Gastroesophageal sphincter (tissue), 3 donors: ENCODE measurements at regions not wholly inside any gene's neighbourhood (a gene's known extent, or its start where the extent isn't known, plus 50 kb on each side); places are given as distances from the start of the nearest gene placed in this dataset.

Experiments
- CTCF ChIP-seq, 4 experiments: fragments of 200-600 bp in 2 of 4; fragments of 450-650 bp in 2 of 4; sonication (generic) in 1 of 4; IDR thresholded peaks; one replicate each; pipeline ENCODE4 v1.5.1; 2017 to 2019; ENCODE audit warnings: antibody characterized with exemption in 4 of 4, mild to moderate bottlenecking in 2 of 4, moderate library complexity in 2 of 4
- POLR2A ChIP-seq, 2 donors: fragments of 450-650 bp; IDR thresholded peaks; one replicate each; pipeline ENCODE4 v1.6.1; 2017; ENCODE audit warnings: antibody characterized with exemption in 2 of 2, mild to moderate bottlenecking in 2 of 2, moderate library complexity in 1 of 2

- TF ChIP-seq POLR2A (IDR thresholded peaks at IDR 0.05) (no peak), CTCF (IDR thresholded peaks at IDR 0.05) (no peak)
Observed at GRCh38 chr18:39835303-39836030, 2119.6 kb upstream of the PIK3C3 start.
